GM21723 (cell line): ENCODE measurements at regions not wholly inside any gene's neighbourhood (a gene's known extent, or its start where the extent isn't known, plus 50 kb on each side); places are given as distances from the start of the nearest gene placed in this dataset.
"Not testable (repeated sequence)": the region's sequence is repeated elsewhere in the genome, so short reads cannot be mapped to it uniquely, and the experiment has no call there.

ENCODE experiments used
- ATAC-seq: cut with Tn5 transposase; IDR thresholded peaks from one replicate; pipeline ENCODE4 v1.9.1; 2021; ENCODE audit warnings: mild to moderate bottlenecking, moderate library complexity; ENCODE audit not compliant: unreplicated experiment

DNA sequence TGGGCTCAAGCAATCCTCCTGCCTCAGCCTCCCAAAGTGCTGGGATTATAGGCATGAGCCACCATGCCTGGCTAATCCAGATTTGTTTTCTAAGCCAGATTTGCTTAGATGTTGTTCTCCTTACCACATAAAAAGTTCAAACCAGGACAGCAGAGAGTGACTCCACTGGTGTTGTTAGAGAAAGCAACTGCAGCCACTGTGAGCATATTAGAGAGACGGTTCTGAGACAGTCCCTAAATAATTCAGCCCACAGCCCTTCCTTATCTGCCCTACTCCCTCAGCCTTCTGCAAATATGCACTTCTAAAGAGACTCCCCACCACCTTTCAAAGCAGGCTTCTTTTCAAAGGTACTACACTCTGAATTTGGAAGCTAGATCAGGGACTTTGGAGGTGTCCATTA, 96.1 kb downstream of the DRD1 start:
- ATAC-seq, result no peak

- no peak for ATAC-seq
Observed at GRCh38 chr5:175347027-175347426, 97.0 kb downstream of the DRD1 start.

DNA sequence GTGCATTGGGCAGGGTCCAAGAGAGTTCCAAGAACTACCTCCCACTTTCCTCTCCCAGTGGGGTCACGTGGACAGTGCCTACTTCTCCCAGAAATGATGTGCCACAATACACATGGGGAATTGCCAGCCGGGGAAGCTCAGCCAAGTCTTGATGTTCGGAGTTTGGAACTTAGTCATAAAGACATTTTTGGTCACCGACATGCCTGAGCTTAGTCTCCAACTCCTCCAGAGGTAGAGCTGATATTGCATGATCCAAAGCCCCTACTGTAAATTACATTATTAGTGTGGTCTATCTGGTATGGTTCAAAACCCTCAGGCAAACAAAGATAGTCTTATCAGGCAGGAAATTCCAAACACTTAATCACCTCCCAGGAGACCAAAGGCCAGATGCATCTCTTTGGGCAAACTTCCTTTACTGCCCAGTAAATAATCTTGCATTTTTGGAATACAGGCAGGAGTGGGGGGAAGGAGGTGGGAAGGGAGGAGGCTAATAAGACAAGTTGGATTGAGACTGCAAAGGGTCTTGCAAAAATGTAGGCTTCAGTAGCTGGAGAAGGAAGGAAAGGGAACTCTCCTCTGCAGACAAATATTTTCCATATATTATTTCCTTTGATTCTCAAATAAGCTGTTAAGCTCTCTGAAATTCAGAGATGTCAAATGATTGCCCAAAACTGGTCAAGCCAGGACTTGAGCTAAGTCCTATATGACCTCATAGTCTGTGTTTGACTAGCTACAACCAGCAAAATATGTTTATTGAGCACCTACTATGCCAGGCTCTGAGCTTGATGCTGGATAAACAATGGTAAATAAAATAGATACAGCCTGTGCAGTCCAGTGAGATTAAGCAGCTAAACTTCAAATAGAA, 99.4 kb downstream of the DRD1 start:
- no peak for ATAC-seq

DNA sequence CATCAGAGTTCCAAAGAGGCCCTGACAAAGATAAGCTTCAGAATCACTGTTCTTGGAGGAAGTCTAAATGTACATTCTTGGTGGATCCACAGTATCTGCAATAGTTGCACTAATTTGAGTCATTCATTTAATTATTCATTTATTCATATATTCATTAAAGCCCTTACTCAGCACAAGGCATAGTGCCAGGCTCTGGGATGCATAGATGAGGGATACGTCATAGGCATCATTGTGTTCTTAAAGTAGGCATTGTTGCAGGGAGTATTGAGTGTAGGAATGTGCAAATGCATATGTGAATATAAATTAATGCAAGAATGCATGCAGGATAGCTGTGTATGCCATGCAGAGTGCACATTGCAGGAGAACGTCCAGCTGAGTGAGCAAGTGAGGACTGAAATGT, 100.7 kb downstream of the DRD1 start:
- ATAC-seq, result no peak

DNA sequence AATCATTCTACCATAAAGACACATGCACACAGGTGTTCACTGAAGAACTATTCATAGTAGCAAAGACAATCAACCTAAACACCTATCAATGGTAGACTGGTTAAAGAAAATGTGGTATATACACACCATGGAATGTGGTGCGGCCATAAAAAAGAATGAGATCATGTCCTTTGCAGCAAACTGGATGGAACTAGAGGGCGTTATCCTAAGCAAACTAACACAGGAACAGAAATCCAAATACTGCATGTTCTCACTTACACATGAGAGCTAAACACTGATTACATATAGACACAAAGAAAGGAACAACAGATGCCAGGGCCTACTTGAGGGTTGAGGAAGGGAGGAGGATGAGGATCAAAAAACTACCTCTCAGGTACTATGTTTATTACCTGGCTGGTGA, 103.8 kb downstream of the DRD1 start:
- ATAC-seq, result no peak

DNA sequence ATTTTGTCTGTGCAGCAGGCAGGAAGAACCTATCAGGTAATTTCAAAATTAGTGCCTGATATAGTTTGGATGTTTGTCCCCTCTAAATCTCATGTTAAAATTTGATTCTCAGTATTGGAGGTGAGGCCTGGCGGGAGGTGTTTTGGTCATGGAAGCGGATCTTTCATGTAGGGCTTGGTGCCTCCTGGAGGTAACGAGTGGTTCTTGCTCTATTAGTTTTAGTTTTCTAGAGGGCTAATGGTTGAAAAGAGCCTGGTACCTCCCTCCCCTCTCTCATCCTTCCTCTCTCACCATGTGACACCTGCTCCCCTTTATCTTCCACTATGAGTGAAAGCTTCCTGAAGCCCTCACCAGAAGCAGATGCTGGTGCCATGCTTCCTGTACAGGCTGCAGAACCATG, 106.3 kb downstream of the DRD1 start:
- no peak for ATAC-seq

GRCh38 chr5:175336781-175337180, 107.2 kb downstream of the DRD1 start:
- ATAC-seq, result no peak

DNA sequence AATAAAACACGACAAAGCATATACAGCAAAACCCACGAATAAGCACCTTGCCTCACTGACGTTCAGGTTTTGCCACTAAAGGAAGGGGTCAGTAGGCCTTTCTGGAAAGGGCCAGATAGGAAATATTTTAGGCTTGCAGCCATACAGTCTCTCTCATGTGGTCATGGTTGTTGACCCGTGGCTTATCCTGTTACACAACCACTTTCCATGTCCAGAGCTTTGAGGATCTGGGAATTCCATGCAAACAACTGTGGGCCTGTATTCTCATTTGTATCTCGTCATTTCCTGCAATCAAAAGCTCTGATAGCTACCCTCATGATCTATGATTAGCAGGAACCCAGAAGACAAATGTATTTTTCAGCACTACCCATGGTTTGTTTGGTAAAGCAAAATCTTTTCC, 108.3 kb downstream of the DRD1 start:
- ATAC-seq, result no peak

GRCh38 chr5:175331173-175332036, 112.6 kb downstream of the DRD1 start:
- not testable (repeated sequence) for ATAC-seq

DNA sequence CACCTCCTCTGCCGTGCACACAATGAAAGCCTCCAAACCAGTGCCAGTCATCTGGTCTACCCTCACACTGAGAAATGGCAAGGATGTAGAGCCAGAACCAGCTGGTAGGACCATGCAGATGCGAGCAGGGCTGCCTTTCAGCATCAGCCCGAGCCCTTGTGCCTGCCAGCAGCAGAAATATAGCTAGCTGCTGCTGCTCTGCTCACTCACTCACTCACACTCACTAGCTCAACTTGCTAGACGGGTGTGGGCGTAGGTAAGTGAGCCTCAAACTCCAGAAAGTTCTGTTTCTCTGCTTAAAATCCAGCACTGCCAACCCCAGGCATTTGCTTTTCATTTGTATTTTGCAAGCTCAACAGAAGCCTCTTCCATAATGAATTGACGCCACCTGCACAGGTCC, 114.0 kb downstream of the DRD1 start:
- no peak for ATAC-seq

- no peak for ATAC-seq
Observed at GRCh38 chr5:175328687-175329086, 115.3 kb downstream of the DRD1 start.

DNA sequence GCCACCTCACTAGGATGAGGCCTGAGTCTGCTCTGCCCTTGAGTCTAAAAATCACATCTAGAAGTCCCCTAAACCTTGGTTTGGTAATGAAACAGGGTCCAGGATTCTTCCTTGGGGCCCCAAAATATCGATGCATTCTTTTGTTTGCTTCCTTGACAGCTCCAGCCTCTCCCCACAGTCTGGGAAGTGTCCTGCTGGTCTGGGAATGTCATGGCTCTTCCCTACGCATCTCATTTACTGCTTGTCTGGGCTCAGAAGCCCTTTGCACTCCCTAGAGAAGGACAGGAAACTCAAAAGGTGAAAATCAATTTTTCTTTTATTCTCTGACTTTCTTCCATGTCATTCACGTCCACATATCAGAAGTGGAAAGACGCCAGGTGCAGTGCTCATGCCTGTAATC, 115.8 kb downstream of the DRD1 start:
- no peak for ATAC-seq

- no peak for ATAC-seq
Observed at GRCh38 chr5:175325681-175326080, 118.3 kb downstream of the DRD1 start.

- ATAC-seq, result no peak
Observed at GRCh38 chr5:175321927-175322532, 122.0 kb downstream of the DRD1 start.

DNA sequence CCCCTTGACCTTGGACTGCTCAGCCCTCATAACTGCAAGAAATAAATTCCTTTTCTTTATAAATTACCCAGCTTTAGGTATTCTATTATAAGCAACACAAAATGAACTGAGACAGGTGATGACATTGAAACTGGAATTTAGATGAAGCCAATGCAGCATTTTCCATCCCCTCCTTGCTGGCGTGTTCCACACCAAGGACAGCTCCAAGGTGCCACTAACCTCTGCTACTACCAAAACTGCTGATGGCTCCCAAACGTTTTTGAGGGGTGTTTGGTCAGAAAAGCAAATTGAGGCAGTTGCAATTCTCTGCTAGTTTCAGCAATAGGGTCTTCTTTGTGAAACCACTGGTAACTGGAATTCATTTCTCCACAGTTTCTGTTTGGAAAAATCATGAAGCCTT, 124.8 kb downstream of the DRD1 start:
- no peak for ATAC-seq

DNA sequence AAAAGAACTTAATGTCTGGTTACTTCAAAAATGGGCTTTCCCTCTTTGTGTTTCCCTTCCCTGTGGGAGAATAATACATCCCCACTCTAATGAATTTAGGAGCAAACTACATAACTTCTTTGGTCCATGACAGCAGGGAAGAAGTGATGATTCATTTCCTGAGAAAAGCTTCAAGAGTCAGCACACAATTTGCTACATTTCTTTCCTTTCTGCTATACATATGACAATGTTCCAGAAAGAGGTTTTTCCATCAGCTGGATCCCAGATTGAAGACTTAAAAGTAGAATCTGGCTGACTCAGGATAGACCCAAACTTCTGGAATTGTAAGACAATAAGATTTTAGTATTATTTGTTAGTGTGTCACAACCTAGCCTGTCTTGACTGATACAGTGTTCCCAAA, 126.1 kb downstream of the DRD1 start:
- no peak for ATAC-seq

DNA sequence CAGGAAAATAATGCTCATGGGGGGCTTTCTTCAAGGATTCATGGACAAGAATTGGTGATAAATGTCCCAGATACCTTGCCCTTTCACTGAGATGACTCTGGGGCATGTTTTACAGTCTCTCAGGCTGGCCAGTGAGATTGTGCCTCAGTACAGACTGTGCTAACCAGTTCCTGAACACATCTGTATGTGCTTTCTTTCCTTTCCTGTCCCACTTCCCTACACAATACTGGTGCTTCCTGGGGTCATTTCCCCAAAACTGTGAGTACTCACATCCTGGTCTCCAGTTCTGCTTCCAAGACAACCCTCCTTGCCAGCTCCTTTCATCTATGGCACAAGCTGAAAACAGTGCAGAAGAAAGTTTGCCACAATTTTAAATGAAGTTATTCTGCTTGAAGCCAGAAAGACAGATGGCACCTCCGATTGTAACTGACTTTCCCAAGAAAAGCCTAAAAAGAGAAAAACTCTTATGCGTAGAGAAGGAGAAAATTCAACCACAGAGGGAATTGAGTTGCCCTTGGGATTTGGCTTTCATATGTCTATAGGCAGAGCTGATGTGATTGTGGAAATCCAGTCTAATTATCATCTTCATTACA, 134.7 kb downstream of the DRD1 start:
- no peak for ATAC-seq

GRCh38 chr5:175308701-175309100, 135.3 kb downstream of the DRD1 start:
- no peak for ATAC-seq

- ATAC-seq, result no peak
Observed at GRCh38 chr5:175306381-175306780, 137.6 kb downstream of the DRD1 start.

- ATAC-seq, result no peak
Observed at GRCh38 chr5:175305251-175305650, 138.7 kb downstream of the DRD1 start.

DNA sequence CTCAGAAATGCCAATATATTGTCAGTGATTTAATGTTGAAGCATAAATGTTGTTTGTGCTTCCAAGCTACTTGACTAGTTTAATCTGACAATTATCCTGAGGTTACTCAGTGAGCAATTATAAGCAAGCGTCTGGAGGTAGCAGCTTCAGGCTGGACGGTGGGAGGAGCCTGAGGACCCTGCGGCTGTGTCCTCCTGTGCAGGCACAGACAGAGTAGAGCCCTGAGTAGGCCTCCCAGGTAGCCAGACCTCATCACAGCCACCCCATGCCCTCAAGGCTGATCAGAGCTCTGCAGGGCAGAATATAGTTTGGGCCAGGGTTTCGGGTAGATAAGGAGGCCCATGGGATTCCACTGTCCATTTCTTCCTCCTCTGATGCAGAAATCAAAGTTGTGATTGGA, 153.6 kb downstream of the DRD1 start:
- ATAC-seq, result no peak
